ENCODE measurements at regions not wholly inside any gene's neighbourhood (a gene's known extent, or its start where the extent isn't known, plus 50 kb on each side); places are given as distances from the start of the nearest gene placed in this dataset.
"Not testable (repeated sequence)": the region's sequence is repeated elsewhere in the genome, so short reads cannot be mapped to it uniquely, and the experiment has no call there.

- no peak for DNase-seq (ENCODE audit: low read depth)
Measured at GRCh38 chr13:61670384-61671161, 254.9 kb upstream of the PCDH20 start.

- peak; percentile 15 for DNase-seq (ENCODE audit: low read depth)
Measured at GRCh38 chr13:61664801-61665705, 249.4 kb upstream of the PCDH20 start.

- no peak for DNase-seq (ENCODE audit: low read depth)
Measured at GRCh38 chr13:61654481-61654880, 238.8 kb upstream of the PCDH20 start.

- DNase-seq (ENCODE audit: low read depth): no peak
Measured at GRCh38 chr13:61648547-61648946, 232.9 kb upstream of the PCDH20 start.

GRCh38 chr13:61612192-61612591, 196.5 kb upstream of the PCDH20 start:
- DNase-seq (ENCODE audit: low read depth): no peak

- DNase-seq (ENCODE audit: low read depth): no peak
Measured at GRCh38 chr13:61608138-61608537, 192.5 kb upstream of the PCDH20 start.

- DNase-seq (ENCODE audit: low read depth): no peak
Measured at GRCh38 chr13:61600360-61601033, 184.8 kb upstream of the PCDH20 start.

- no peak for DNase-seq (ENCODE audit: low read depth)
Measured at GRCh38 chr13:61592489-61592888, 176.8 kb upstream of the PCDH20 start.

- no peak for DNase-seq (ENCODE audit: low read depth)
Measured at GRCh38 chr13:61575973-61576372, 160.3 kb upstream of the PCDH20 start.

GRCh38 chr13:61563645-61564044, 148.0 kb upstream of the PCDH20 start:
- no peak for DNase-seq (ENCODE audit: low read depth)

- DNase-seq (ENCODE audit: low read depth): no peak
Measured at GRCh38 chr13:61546911-61547310, 131.3 kb upstream of the PCDH20 start.

GRCh38 chr13:61546413-61546812, 130.8 kb upstream of the PCDH20 start:
- no peak for DNase-seq (ENCODE audit: low read depth)

GRCh38 chr13:61536433-61536832, 120.8 kb upstream of the PCDH20 start:
- no peak for DNase-seq (ENCODE audit: low read depth)

GRCh38 chr13:61531383-61532065, 115.9 kb upstream of the PCDH20 start:
- no peak for DNase-seq (ENCODE audit: low read depth)

GRCh38 chr13:61519214-61519613, 103.6 kb upstream of the PCDH20 start:
- not testable (repeated sequence) for DNase-seq (ENCODE audit: low read depth)

GRCh38 chr13:61508936-61509335, 93.3 kb upstream of the PCDH20 start:
- no peak for DNase-seq (ENCODE audit: low read depth)

- DNase-seq (ENCODE audit: low read depth): no peak
Measured at GRCh38 chr13:61500176-61500575, 84.5 kb upstream of the PCDH20 start.

- no peak for DNase-seq (ENCODE audit: low read depth)
Measured at GRCh38 chr13:61495648-61496047, 80.0 kb upstream of the PCDH20 start.

- not testable (repeated sequence) for DNase-seq (ENCODE audit: low read depth)
Measured at GRCh38 chr13:61493556-61493955, 77.9 kb upstream of the PCDH20 start.

GRCh38 chr13:61486496-61486895, 70.8 kb upstream of the PCDH20 start:
- DNase-seq (ENCODE audit: low read depth): no peak

- no peak for DNase-seq (ENCODE audit: low read depth)
Measured at GRCh38 chr13:61485128-61485765, 69.6 kb upstream of the PCDH20 start.

Measured in iris pigment epithelial cell (primary cell).